ENCODE measurements at regions not wholly inside any gene's neighbourhood (a gene's known extent, or its start where the extent isn't known, plus 50 kb on each side); places are given as distances from the start of the nearest gene placed in this dataset.

GRCh38 chr2:114261366-114261765 is 181.1 kb upstream of the DPP10 start:
- no peak overlapping the region for H3K9ac ChIP-seq (ENCODE audit: low read length)
- TF ChIP-seq EZH2 (IDR thresholded peaks at IDR 0.05; ENCODE audit: borderline replicate concordance, low read length) (no peak), CTCF (IDR thresholded peaks at IDR 0.05; ENCODE audit: low read length) (no peak)
- no peak overlapping the region for H3K27ac ChIP-seq (ENCODE audit: low read depth, low read length, poor library complexity, severe bottlenecking)
- H3K9me3 ChIP-seq (ENCODE audit: low read length) = no peaks in the 10 kb centered on the region
- no peaks in the 10 kb centered on the region for H3K27me3 ChIP-seq (ENCODE audit: insufficient read depth, low read length)
- H3F3A ChIP-seq (ENCODE audit: insufficient read depth, low read length) = no peaks in the 10 kb centered on the region
- no peaks in the 10 kb centered on the region for H3K79me2 ChIP-seq (ENCODE audit: insufficient read depth, low read length)
- H3K36me3 ChIP-seq (ENCODE audit: insufficient read depth, low read length) = no peaks in the 10 kb centered on the region
- no peak overlapping the region for H3K4me2 ChIP-seq (ENCODE audit: low read length)
- H3K4me3 ChIP-seq (ENCODE audit: low read depth, low read length, poor library complexity, severe bottlenecking) = no peak overlapping the region
- no peaks in the 10 kb centered on the region for H3K4me1 ChIP-seq (ENCODE audit: insufficient read depth, low read length, severe bottlenecking)
- no peak overlapping the region for H2AFZ ChIP-seq (ENCODE audit: low read length)
- no peaks in the 10 kb centered on the region for H4K20me1 ChIP-seq (ENCODE audit: insufficient read depth, low read length)
- no peaks in the 10 kb centered on the region for H3K9me2 ChIP-seq (ENCODE audit: low read depth, low read length)

- H3K9me3 ChIP-seq (ENCODE audit: low read length) = no peaks in the 10 kb centered on the region
- no peaks in the 10 kb centered on the region for H3K9me2 ChIP-seq (ENCODE audit: low read depth, low read length)
- no peaks in the 10 kb centered on the region for H3K27me3 ChIP-seq (ENCODE audit: insufficient read depth, low read length)
- no peaks in the 10 kb centered on the region for H3K36me3 ChIP-seq (ENCODE audit: insufficient read depth, low read length)
- TF ChIP-seq EZH2 (IDR thresholded peaks at IDR 0.05; ENCODE audit: borderline replicate concordance, low read length) (no peak), CTCF (IDR thresholded peaks at IDR 0.05; ENCODE audit: low read length) (no peak)
- no peak overlapping the region for H3K4me3 ChIP-seq (ENCODE audit: low read depth, low read length, poor library complexity, severe bottlenecking)
- no peaks in the 10 kb centered on the region for H4K20me1 ChIP-seq (ENCODE audit: insufficient read depth, low read length)
- no peak overlapping the region for H2AFZ ChIP-seq (ENCODE audit: low read length)
- H3K9ac ChIP-seq (ENCODE audit: low read length) = no peak overlapping the region
- H3K4me2 ChIP-seq (ENCODE audit: low read length) = no peak overlapping the region
- H3K79me2 ChIP-seq (ENCODE audit: insufficient read depth, low read length) = no peaks in the 10 kb centered on the region
- no peaks in the 10 kb centered on the region for H3F3A ChIP-seq (ENCODE audit: insufficient read depth, low read length)
- H3K4me1 ChIP-seq (ENCODE audit: insufficient read depth, low read length, severe bottlenecking) = no peaks in the 10 kb centered on the region
- H3K27ac ChIP-seq (ENCODE audit: low read depth, low read length, poor library complexity, severe bottlenecking) = no peak overlapping the region
Observed at GRCh38 chr2:114265261-114265660, 177.2 kb upstream of the DPP10 start.

GRCh38 chr2:114274957-114275356 is 167.5 kb upstream of the DPP10 start:
- Histone ChIP-seq H3K4me3 (ENCODE audit: low read depth, low read length, poor library complexity, severe bottlenecking) (no peak overlapping the region), H3K9me3 (ENCODE audit: low read length) (peaks cover 5% of the 10 kb centered on the region; the same call in 1 of the 2 replicates), H3K9ac (ENCODE audit: low read length) (no peak overlapping the region), H3K27ac (ENCODE audit: low read depth, low read length, poor library complexity, severe bottlenecking) (no peak overlapping the region), H3K36me3 (ENCODE audit: insufficient read depth, low read length) (no peaks in the 10 kb centered on the region), H3K9me2 (ENCODE audit: low read depth, low read length) (no peaks in the 10 kb centered on the region), H4K20me1 (ENCODE audit: insufficient read depth, low read length) (no peaks in the 10 kb centered on the region), H3F3A (ENCODE audit: insufficient read depth, low read length) (no peaks in the 10 kb centered on the region), H2AFZ (ENCODE audit: low read length) (no peak overlapping the region), H3K79me2 (ENCODE audit: insufficient read depth, low read length) (no peaks in the 10 kb centered on the region), H3K4me1 (ENCODE audit: insufficient read depth, low read length, severe bottlenecking) (no peaks in the 10 kb centered on the region), H3K4me2 (ENCODE audit: low read length) (no peak overlapping the region), H3K27me3 (ENCODE audit: insufficient read depth, low read length) (no peaks in the 10 kb centered on the region)
- TF ChIP-seq CTCF (IDR thresholded peaks at IDR 0.05; ENCODE audit: low read length) = no peak
- TF ChIP-seq EZH2 (IDR thresholded peaks at IDR 0.05; ENCODE audit: borderline replicate concordance, low read length) = no peak

Measured in OCI-LY1 (cell line).